ENCODE measurements at regions not wholly inside any gene's neighbourhood (a gene's known extent, or its start where the extent isn't known, plus 50 kb on each side); places are given as distances from the start of the nearest gene placed in this dataset.

DNA sequence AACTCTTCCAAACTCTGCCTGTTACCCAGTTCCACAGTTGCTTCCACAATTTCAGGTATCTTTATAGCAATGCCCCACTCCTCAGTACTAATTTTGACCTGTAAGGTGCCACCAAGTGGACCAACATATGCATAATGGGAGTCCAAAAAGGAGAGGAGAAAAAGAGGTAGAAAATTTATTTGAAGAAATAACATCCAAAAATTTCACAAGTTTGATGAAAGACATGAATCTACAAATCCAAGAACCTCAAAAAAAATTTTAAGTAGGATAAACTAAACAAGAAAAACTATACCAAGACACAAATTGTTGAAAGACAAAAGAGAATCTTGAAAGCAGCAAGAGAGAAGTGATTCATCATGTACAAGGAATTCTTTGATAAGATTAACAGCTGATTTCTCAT, 79.8 kb downstream of the BARX1 start:
- DNase-seq = no peak

DNA sequence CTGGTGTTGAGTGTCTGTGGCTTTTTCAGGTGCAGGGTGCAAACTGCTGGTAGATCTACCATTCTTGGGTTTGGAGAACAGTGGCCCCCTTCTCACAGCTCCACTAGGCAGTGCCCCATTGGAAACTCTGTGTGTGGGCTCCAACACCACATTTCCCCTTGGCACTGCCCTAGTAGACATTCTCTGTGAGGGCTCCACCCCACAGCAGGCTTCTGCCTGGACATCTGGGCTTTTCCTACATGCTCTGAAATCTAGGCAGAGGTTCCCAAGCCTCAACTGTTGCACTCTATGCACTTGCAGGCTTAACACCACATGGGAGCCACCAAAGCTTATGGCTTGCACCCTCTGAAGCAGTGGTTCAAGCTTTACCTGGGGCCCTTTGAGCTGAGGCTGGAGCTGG, 80.9 kb downstream of the BARX1 start:
- DNase-seq = no peak

DNA sequence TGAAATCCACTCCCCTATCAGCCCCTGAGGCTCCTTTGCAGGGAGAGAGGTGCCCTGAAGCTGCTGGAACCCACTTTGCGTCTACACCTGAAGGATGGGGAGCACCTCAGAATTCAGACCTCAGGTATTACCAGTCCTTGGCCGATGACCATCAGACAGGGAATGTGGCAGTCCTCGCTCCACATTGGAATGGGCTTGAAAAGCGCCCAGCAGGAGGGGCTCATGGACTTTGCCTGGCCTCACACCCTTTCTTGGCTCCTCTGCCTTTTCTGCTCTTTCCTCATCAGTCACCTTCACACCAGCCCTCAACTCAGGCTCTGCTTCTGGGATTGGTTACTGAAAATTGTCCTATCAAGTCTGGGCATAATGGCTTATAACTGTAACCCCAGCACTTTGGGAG, 83.9 kb downstream of the BARX1 start:
- DNase-seq = no peak

DNA sequence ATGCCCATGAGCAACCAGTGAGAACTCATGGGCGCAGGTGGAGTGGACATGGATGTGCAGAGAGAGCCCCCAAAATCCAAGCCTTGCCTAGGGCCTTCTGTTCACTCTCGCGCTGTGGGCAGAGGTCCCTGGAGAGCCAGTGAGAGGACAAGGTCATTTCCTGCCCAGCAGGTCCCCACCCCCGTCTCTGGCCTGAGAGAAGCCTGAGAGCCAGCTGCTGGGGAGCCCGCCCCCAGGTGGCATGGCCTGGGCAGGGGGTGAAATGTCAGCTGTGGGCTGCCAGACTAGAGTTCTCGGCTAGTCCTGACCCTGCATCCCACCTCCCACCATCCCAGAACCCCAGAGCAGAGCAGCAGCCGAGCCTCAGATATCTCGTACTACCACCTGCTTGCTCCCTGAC, 85.3 kb downstream of the BARX1 start:
- DNase-seq = no peak

DNA sequence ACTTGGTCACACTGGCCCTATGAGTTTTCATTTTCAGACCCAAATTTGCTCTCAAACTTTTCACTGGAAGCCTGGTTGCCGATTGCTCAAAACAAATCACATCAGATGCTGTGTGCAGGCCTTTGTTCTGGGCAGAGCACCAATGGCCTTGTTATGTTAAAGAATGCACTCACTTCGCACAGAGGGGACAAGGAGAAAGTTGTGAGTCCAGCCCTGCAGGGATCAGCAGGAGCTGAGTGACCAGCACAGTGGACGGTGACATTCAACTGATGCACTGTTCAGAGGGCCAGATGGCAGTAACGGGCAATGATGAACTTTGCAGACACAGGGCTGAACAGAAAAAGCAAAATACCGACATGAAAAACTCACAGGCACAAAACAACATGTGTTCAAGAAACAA, 86.1 kb downstream of the BARX1 start:
- DNase-seq = no peak

DNA sequence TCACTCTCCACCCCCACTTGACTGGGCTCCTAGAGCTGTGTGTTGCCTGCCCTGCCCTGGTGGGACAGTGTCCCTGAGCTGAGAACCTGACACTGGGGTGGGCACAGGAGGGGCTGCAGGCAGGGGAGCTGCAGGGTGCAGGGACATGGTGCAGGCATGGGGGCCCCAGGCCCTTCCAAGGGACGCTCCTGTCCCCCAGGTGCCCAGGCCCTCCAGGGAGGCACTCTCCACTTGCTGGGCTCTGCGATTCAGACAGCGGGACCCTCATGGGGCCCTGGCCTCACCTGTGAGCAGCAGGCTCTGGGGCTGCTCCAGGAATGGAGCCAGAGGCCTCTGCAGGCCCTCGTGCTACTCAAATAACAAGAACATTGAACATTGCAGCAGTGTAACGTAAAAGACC, 89.4 kb downstream of the BARX1 start:
- no peak for DNase-seq

DNA sequence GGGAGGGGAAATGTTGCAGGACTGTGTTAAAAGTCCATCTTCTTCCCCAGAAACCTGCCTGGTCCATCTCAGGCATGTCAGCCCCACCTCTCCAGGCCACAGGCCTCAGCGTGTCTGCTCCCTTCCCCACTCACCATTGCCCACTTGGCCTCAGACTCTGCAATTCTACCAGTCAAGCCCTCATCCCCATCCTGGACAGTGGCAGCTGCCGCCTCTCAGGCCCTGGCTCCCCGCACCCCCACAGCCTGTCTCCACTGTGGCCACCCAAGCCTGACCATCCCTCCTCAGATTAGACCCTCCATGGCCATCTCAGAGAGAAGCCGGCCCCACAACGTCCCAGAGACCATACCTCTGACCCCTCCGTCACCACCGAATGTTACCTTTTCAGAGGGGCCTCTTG, 89.9 kb downstream of the BARX1 start:
- no peak for DNase-seq

DNA sequence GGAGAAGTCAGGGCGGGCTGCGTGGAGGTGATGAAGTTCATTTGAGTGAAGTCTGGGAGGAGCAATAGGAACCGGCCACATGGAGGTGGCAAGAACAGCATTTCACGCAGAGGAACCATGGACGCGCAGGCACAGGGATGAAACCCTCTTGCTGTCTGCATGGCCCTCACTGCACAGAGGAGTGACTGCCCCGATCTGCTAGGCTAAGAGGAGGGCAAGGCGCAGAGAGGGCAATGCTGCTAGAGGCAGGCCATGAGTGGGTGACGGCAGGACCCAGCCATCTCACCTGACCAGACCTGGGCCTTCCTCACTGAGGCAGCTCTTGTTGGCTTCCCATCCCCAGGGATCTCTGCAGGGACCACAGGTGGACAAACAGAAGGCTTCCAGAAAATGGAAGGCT, 90.3 kb downstream of the BARX1 start:
- DNase-seq = no peak

DNA sequence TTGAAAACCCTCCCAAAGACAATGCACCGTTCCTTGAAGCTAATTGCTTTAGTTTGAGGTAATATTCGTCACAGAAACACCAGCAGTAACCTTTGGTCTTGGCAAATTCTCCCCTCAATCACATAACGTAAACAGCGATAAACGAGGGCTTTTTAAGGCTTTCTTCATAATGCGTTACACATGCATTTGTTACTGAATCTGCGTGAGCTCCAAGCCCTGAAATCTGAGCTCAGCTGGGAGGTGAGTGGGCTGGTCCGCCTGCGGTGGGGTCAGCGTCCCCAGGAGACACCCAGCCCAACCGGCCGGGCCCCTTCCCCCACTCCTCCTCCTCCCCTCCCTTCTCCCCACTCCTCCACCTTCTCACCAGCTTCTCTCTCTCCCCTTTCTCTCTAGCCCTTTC, 91.1 kb downstream of the BARX1 start:
- DNase-seq = no peak

DNA sequence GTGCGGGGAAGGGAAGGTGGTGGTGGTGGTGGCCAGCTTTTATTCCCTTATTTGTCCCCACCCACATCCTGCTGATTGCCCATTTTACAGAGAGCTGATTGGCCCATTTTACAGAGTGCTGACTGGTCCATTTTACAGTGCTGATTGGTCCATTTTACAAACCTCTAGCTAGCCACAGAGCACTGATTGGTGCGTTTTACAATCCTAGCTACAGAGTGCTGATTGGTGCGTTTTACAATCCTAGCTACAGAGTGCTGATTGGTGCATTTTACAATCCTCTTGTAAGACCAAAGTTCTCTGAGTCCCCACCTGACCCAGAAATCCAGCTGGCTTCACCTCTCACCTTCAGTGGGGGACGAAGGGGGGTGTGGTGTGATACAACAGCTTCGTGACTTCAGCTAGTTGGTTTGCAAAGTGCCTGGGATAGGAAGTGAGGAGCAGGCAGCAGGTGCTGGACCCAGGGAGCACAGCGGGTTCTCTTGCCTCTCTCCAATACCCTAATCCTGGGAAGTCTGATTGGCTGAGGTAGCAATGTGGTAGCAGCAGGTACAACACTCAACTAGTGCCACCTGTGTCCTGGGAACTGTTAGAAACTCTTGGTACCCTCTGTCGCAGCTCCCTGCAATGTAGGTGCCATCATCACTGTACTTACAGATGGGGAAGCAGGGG, 92.1 kb downstream of the BARX1 start:
- no peak for DNase-seq

DNA sequence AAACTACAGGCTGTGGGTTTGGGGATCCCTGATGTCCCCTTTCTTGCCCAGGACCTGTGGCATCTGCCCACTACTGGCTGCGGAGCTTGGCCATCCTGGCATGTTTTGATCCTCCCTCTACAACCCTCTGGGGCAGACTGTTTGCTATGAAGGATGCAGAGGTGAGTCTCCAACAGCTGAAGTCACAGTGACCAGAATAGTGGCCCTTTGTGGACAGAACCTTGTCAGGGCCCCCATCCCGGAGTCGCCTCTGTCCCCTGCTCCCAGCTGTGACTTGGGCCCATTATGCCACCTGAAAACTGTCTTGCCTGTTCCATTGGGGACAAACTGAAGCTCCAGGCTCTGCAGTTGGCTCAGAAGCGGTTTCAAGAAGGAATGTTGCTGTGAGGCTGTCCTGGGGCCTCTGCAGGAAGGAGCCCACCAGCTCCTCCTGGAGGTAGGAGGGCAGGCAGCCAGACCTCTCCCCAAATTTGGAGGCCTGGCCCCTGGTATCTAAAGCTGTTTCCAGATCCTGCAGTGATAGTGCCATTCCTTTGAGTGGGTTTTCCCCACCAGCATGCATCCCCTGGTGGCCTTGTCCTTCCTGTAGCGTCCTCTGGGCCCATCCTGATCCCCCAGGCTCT, 93.3 kb downstream of the BARX1 start:
- DNase-seq = no peak

DNA sequence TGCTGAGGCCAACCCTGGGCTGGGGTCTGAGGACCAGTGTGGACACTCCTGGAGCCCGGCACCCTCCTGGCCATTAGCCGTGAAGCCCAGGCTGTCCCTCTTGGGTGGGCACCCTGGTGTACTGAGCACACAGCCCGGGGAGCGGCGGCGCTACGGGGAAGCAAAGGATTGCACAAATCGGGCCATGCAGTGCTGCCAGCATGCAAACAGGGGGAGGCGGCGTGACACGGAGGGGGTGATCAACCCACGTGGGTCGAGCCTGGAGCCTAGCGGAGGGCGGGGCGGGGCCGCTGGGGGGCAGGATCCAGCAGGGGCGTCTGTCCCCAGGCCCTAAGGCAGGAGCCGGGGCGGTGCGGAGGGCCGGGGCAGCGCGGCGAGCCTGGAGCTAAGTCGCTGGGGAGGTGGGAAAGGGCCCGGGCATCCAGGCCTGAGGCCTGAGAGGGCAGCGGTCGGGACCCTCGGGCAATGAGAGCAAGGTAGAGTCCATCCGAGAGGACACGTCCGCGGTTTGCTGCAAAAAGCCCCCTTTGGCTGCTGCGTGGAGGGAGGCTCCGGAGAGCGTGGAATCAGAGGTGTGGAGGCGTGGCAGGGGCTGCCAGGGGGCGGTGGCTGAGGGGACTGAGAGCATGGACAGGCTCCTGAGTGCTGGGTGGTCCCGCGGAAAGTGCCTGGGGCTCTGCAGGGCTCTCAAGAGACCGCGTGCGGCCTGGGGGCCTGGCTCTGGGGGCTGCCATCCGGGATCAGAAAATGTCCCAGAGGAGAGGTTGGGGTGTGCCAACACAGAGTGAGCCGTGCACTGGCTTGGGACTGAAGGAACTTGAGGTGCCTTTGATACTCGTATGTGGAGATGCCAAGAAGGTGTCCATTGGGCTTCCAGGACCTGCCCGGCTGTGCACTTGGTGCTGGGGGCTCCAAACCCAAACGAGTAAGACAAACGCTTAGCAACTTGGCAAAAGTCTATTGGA, 94.2 kb downstream of the BARX1 start:
- no peak for DNase-seq

DNA sequence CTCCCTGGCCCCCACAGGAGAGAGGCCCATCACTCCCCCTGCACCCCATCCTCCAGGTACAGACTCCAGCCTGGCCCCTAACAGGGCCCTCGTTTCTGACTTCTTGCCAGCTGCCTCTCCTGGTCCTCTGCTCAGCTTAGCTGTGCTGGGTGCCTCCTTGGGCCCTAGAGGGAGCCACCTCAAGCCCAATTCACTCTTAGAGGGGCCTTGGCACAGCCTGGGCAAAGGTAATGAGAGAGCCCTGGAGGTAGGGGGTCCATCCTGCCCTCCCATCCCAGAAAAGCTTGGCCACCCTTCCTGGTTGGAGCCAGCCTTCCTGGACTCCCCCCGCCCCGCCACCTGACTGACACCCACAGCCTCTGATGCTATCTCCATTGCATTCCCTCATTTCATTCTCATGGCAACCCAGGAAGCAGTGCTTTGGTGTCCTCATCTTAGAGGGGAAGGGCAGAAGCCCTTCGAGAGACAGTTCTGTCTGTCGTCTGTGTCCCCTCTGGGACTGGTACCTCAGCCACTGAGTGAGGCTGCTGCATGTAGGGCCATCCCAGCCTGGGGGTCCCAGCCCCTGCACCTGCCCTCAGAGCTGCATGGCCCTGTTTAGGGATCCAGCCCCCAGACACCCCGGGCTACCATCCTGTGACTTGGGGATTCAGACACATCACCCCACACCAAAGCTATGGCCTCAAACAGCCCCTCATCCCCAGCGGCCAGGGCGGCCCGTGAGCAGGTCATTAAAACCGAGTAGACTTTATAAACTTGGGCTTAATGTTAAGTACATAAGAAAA, 95.5 kb downstream of the BARX1 start:
- no peak for DNase-seq

DNA sequence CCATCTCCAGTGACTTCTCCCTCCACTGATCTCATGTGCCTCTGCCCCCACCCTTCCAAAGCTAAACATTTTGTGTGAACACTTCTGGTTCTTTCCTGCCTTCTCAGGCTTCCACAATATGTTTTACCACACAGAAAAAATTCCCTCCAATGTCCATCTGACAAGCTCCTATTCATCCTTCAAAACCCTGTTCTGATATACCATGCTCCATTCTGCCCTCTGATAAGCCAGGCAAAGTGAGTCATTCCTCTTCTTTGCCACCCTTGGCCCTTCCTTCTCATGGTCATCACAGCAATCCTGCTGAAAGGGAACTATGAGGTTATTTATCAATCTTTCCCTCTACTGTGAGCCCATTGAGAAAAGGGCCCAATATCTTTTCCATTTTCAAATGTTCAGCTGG, 97.6 kb downstream of the BARX1 start:
- no peak for DNase-seq

DNA sequence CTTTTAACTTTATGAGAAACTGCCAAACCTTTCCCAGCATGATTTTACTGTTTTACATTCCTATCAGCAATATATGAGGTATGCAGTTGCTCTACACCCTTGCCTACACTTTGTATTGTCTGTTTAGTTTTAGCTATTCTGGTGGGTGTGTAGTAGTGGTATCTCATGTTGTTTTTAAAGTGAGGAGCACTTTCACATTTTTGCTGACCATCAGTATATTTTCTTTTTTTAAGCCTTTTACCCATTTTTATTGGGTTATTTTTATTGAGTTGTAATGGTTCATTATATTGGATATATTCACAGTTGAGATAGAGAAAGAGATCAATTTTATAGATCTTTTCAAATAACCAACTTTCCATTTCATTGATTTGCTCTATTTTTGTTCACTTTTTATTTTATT, 102.4 kb downstream of the BARX1 start:
- no peak for DNase-seq

DNA sequence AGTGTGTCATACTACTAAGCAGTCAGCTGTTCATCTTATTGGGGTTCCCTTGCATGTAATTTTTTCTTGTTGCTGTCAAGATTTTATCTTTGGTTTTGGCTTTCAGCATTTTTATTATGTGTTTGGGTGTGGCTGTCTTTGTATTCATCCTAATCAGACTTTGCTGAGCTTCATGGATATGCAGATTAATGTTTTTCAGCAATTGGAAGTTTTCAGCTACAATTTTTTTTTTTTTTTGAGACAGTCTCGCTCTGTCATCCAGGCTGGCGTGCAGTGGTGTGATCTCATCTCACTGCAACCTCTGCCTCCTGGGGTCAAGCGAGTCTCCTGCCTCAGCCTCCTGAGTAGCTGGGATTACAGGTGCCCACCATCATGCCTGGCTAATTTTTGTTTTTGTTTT, 108.8 kb downstream of the BARX1 start:
- no peak for DNase-seq

DNA sequence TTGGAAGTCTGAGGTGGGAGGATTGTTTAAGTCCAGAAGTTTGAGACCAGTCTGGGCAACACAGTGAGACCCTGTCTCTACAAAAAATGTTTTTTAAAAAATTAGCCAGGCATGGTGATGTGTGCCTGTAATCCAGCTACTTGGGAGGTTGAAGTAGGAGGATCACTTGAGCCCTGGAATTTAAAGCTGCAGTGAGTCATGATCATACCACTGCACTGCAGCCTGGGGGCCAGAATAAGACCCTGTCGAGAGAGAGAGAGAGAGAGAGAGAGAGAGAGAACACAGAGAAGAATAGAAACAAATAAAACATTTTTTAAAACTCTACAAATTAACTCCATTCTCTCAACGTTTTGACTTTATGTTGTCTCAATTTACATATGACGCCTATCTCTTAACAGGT, 111.8 kb downstream of the BARX1 start:
- no peak for DNase-seq

DNA sequence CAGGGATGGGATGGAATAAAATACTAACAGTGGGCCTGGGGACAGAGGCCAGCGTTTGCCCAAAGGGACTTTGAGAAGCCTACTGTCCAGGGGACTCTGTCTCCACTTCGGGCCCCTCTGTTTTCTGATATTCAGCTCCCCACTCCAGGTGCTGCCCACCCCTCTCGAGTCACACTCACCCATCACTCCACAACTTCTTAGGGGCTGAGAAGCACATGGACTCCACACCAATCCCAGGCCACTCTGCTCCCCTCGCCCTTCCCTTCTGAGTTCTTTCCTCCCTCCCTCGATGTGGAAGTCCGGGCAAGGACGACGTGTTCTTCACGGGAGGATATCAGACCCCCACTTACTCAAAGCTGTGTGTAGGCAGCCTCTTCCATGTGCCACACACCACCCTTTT, 124.5 kb downstream of the BARX1 start:
- DNase-seq = no peak

DNA sequence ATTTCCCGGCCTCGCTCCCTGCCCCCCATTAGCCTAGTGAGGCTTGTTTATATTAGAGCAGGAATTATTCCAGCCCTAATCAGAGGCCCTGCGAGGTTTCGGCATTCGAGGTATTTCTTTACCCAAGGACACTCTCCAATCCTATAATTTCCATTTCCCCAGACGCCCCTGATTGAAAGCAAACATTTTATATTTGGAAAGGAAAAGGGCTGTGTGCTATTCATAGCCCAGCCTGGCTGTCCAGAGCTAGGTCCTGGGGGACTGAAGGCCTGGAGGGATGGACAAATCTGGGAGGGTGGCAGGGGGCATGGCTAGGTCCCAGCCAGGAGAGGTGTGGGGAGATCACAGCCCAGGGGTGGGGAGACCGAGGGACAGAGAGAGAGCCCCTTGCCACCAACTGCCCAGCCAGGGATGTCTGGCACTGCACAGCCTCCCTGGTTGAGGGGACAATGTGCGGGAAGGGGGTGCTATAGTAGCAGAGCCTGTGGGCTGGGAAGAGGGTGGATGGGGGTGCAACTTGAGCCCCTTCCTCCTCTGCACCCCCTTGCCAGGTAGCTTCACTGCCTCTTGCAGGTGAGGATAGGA, 125.1 kb downstream of the BARX1 start:
- no peak for DNase-seq

DNA sequence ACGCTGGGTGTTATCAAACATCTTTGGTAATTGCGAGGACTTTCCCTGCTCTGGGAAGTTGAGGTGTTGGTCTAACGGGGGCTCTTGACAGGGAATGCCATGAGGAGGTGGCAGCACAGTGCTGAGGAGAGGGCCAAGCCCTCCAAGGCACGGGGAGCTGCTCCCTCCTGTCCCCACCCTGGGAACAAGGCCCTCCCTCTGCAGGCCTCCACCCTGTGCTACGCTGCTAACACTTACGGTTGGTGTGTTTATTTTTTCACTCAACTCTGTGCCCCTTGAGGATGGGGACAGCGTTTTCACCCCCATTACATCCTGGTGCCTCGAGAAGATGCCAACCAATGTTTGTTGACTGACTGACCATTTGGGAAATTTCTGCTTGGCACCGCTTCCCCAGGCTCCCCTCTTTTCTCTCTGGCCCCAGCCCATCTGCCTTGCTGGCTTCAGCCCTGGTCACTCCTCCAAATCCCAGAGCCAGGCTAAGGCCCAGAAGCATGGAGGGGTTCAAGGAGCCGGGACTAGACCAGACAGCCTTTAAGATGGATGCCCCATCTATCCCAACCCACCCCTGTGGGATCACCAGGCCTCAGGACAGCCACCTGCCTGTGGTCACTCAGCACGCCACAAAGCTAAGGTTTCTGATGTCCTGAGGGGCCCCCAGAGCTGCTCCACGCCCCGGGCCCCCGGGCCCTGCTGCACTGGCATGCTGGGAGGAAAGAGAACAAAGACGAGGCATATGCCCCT, 125.7 kb downstream of the BARX1 start:
- no peak for DNase-seq

DNA sequence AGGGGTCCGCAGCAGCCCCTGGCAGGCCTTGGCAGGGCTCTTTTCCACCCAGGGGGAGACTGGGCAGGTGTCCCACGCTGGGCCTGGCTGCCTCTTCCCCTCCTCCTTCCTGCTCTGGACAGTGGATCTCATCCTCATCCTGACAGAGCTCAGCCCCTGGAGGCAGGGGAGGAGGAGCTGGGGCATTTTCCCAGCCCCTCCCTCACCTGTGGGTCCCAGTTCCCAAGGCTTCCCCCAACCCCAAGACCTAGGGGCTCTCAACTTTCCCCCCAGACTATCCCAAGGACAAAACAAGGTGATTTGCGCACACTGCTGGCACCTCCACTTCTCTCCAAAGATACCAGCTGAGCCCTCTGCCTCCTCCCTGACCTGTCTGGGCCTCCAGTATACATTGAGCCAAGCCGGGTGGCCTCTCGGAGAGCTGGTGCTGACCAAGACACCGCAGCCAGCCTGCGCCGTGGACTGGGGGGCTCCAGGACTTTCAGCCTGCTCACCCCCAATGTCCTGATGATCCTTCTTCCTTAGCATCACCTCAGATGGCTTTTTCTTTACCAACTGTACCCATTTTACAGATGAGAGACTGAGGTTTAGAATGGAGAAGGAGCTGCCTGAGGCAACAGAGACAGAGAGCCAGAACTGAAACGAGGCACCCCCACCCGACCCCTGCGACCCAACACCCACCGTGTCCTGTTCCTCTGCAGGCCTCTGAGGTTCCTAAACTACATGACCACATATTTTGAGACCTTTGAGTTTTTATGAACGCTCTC, 126.6 kb downstream of the BARX1 start:
- no peak for DNase-seq
